HG03175 (cell line): ENCODE measurements at regions not wholly inside any gene's neighbourhood (a gene's known extent, or its start where the extent isn't known, plus 50 kb on each side); places are given as distances from the start of the nearest gene placed in this dataset.
"Not testable (repeated sequence)": the region's sequence is repeated elsewhere in the genome, so short reads cannot be mapped to it uniquely, and the experiment has no call there.

Experiments used
- ATAC-seq: cut with Tn5 transposase; IDR thresholded peaks from one replicate; pipeline ENCODE4 v1.9.1; 2021; ENCODE audit warnings: mild to moderate bottlenecking, moderate library complexity; ENCODE audit not compliant: unreplicated experiment

- no peak for ATAC-seq
These were observed 101.2 kb upstream of the WDR11 start for GRCh38 chr10:120749856-120750566.

GRCh38 chr10:120755771-120756170 is 95.4 kb upstream of the WDR11 start:
- no peak for ATAC-seq

GRCh38 chr10:120760253-120760652 is 90.9 kb upstream of the WDR11 start:
- no peak for ATAC-seq

- ATAC-seq = no peak
These were observed 89.2 kb upstream of the WDR11 start for GRCh38 chr10:120761951-120762350.

- no peak for ATAC-seq
These were observed 85.8 kb upstream of the WDR11 start for GRCh38 chr10:120765226-120765803.

GRCh38 chr10:120768227-120768626 is 82.9 kb upstream of the WDR11 start:
- no peak for ATAC-seq

- no peak for ATAC-seq
These were observed 80.7 kb upstream of the WDR11 start for GRCh38 chr10:120770496-120770895.

GRCh38 chr10:120776442-120776841 is 74.7 kb upstream of the WDR11 start:
- ATAC-seq = no peak

GRCh38 chr10:120782336-120782735 is 68.8 kb upstream of the WDR11 start:
- no peak for ATAC-seq

GRCh38 chr10:120783098-120783497 is 68.1 kb upstream of the WDR11 start:
- ATAC-seq = no peak

GRCh38 chr10:120783867-120784266 is 67.3 kb upstream of the WDR11 start:
- no peak for ATAC-seq

- no peak for ATAC-seq
These were observed 62.4 kb upstream of the WDR11 start for GRCh38 chr10:120788771-120789170.

GRCh38 chr10:120789303-120790203 is 61.6 kb upstream of the WDR11 start:
- ATAC-seq = no peak

GRCh38 chr10:120791316-120791715 is 59.8 kb upstream of the WDR11 start:
- ATAC-seq = no peak

- ATAC-seq = no peak
These were observed 58.1 kb upstream of the WDR11 start for GRCh38 chr10:120793088-120793487.

GRCh38 chr10:120794390-120794789 is 56.8 kb upstream of the WDR11 start:
- ATAC-seq = no peak

- ATAC-seq = not testable (repeated sequence)
These were observed 52.9 kb upstream of the WDR11 start for GRCh38 chr10:120798276-120798675.

GRCh38 chr10:120799849-120800248 is 51.3 kb upstream of the WDR11 start:
- ATAC-seq = no peak

GRCh38 chr10:120800528-120801323 is 50.4 kb upstream of the WDR11 start:
- ATAC-seq = no peak
